Calu3 (cell line): ENCODE measurements at regions not wholly inside any gene's neighbourhood (a gene's known extent, or its start where the extent isn't known, plus 50 kb on each side); places are given as distances from the start of the nearest gene placed in this dataset.

Experiments
- BruUV-seq: library from RNA; stranded (reverse); fragments of 400-500 nt; replicated peaks from 2 replicates; lab custom pipeline; 2021; lab: Mats Ljungman, UMichigan
- CTCF ChIA-PET: fragments of 300-600 bp; sonication (Branson Sonifier 250); formaldehyde crosslinking; loops from one replicate; lab custom pipeline; 2022; ENCODE audit warnings: antibody characterized with exemption; lab: Charles Lee
- DNase-seq: peaks from one replicate; pipeline ENCODE4 v3.0.0; 2022
- H3K27ac Mint-ChIP-seq: one replicate; pipeline ENCODE4 v1.8.0; 2022; ENCODE audit warnings: mixed read lengths; ENCODE audit not compliant: unreplicated experiment
- H3K27me3 Mint-ChIP-seq: one replicate; pipeline ENCODE4 v1.8.0; 2022; ENCODE audit warnings: mixed read lengths; ENCODE audit not compliant: unreplicated experiment
- H3K36me3 Mint-ChIP-seq: one replicate; pipeline ENCODE4 v1.8.0; 2022; ENCODE audit warnings: mild to moderate bottlenecking, moderate library complexity, mixed read lengths; ENCODE audit not compliant: insufficient read depth, unreplicated experiment
- H3K4me1 Mint-ChIP-seq: one replicate; pipeline ENCODE4 v1.8.0; 2022; ENCODE audit warnings: mild to moderate bottlenecking, low read depth, mixed read lengths; ENCODE audit not compliant: unreplicated experiment
- H3K4me3 Mint-ChIP-seq: one replicate; pipeline ENCODE4 v1.8.0; 2022; ENCODE audit warnings: mild to moderate bottlenecking, low read depth, moderate library complexity, mixed read lengths; ENCODE audit not compliant: unreplicated experiment
- H3K9me3 Mint-ChIP-seq: one replicate; pipeline ENCODE4 v1.8.0; 2022; ENCODE audit warnings: low read depth, mixed read lengths; ENCODE audit not compliant: unreplicated experiment
- CTCF ChIP-seq: fragments of 200-600 bp; IDR thresholded peaks from one replicate; pipeline ENCODE4 v1.8.0; 2022; ENCODE audit warnings: antibody characterized with exemption; ENCODE audit not compliant: unreplicated experiment
- intact Hi-C: fragments of 100-400 bp; cut with micrococcal nuclease; formaldehyde crosslinking; loops from one replicate; pipeline ENCODE4 v1.10.0; 2022; ENCODE audit not compliant: unreplicated experiment

- CTCF ChIA-PET, result no interaction called here
- no TSS peak for BruUV-seq
- no peak for TF ChIP-seq CTCF
- DNase-seq, result no peak
- intact Hi-C loops, result no loop called here
- no peaks in the 10 kb centered on the region for H3K36me3 Mint-ChIP-seq
- no peaks in the 10 kb centered on the region for H3K9me3 Mint-ChIP-seq
- no peak overlapping the region for H3K4me3 Mint-ChIP-seq
- no peak overlapping the region for H3K27ac Mint-ChIP-seq
- no peaks in the 10 kb centered on the region for H3K4me1 Mint-ChIP-seq
- H3K27me3 Mint-ChIP-seq, result no peaks in the 10 kb centered on the region
These were observed 2167.9 kb upstream of the C9orf72 start for GRCh38 chr9:29741169-29741568.

DNA sequence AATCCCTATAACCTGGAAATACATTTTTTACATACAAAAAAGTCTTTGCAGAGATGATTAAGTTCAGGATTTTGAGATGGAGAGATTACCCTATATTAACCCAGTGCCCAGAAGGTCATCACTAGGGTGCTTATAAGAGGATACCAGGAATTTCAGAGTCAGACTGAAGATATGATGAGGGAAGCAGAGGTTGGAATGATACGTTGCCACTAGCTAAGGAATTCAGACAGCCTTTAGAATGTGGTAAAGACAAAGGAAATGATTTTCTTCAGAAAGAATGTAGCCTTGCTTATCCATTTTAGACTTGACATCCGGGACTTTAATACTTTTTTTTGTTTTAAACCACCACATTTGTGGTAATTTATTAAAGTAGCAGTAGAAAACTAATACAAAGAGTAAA lies 2176.8 kb upstream of the C9orf72 start:
- no peak for TF ChIP-seq CTCF
- intact Hi-C loops, result no loop called here
- Mint-ChIP-seq H3K27ac (no peak overlapping the region), H3K36me3 (no peaks in the 10 kb centered on the region), H3K4me1 (no peaks in the 10 kb centered on the region), H3K27me3 (no peaks in the 10 kb centered on the region), H3K9me3 (no peaks in the 10 kb centered on the region), H3K4me3 (no peak overlapping the region)
- no peak for DNase-seq
- BruUV-seq, result no TSS peak
- CTCF ChIA-PET, result no interaction called here

GRCh38 chr9:29751226-29751625 lies 2177.9 kb upstream of the C9orf72 start:
- BruUV-seq, result no TSS peak
- H3K36me3 Mint-ChIP-seq, result no peaks in the 10 kb centered on the region
- no peak overlapping the region for H3K27ac Mint-ChIP-seq
- CTCF ChIA-PET, result no interaction called here
- H3K9me3 Mint-ChIP-seq, result no peaks in the 10 kb centered on the region
- H3K27me3 Mint-ChIP-seq, result no peaks in the 10 kb centered on the region
- H3K4me1 Mint-ChIP-seq, result no peaks in the 10 kb centered on the region
- no peak for DNase-seq
- no peak for TF ChIP-seq CTCF
- no peak overlapping the region for H3K4me3 Mint-ChIP-seq
- intact Hi-C loops, result no loop called here

DNA sequence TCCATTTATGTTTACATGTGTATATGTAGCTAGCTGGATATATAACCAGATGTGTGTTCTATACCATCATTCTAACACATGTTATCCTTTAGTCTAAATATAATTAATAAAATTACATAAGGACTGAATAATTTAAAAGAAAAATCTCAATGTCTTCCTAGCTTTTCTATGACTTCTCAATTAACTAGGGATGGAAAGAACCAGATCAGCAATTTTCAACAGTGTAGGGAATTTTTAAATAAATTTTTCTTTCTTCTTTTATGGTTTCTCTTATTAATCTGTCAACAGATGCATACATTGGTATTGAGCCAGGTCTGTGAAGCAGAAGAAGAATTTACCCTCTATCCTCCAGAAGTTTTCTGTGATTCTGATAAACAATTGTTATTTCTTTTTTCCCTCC lies 2180.4 kb upstream of the C9orf72 start:
- intact Hi-C loops, result no loop called here
- Mint-ChIP-seq H3K36me3 (no peaks in the 10 kb centered on the region), H3K4me1 (no peaks in the 10 kb centered on the region), H3K4me3 (no peak overlapping the region), H3K27ac (no peak overlapping the region), H3K9me3 (no peaks in the 10 kb centered on the region), H3K27me3 (no peaks in the 10 kb centered on the region)
- BruUV-seq, result no TSS peak
- TF ChIP-seq CTCF, result no peak
- CTCF ChIA-PET, result no interaction called here
- no peak for DNase-seq
